Left renal cortex interstitium (tissue), 4 donors: ENCODE measurements at regions not wholly inside any gene's neighbourhood (a gene's known extent, or its start where the extent isn't known, plus 50 kb on each side); places are given as distances from the start of the nearest gene placed in this dataset.

ENCODE experiments used
- DNase-seq, 4 donors: peaks; one replicate each; pipeline ENCODE4 v3.0.0-alpha.2; 2013; ENCODE audit warnings: low read depth in 4 of 4, low spot score in 2 of 4, missing footprints in 1 of 4

DNA sequence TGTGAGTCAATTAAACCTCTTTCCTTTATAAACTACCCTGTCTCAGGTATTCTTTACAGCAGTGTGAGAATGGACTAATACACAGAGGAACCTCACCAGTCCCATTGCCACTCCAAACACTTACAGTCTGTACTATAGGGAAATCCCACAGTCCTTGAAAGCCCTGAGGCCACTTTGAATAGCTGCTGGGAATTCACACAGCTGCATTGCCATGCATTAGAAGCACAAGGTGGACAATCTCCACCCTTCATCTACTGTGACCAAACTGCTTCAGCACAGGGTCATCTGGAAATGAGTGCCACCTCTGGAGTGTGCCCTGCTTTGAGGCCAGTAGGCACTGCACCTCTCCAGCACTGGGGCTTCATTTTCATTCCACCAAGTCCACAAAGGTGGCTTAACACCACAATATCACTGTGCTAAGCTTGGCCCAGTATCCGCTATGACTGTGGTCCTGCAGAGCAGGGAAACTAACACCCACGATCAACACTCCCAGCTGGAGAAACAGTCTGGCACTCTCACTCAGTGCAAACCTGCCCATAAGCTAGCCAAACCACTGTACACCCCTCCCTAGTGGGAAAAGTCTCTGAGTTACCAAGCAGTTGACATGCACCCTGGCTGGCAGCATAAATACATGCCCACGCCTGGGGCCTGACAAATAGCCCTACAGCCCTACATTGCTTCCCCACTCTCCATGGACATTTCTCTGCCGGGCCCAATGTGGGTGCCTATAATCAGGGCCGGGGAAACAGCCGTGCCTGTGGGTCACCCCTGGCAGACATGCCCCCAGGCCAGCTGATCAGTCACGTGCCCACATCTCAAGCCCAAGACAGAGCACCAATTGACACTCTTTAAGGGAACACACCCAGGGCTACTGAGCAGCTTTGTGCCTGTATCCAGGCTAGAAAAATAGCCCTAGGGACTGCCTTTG is 294.3 kb upstream of the MGAT4C start:
- DNase-seq: no peak

DNA sequence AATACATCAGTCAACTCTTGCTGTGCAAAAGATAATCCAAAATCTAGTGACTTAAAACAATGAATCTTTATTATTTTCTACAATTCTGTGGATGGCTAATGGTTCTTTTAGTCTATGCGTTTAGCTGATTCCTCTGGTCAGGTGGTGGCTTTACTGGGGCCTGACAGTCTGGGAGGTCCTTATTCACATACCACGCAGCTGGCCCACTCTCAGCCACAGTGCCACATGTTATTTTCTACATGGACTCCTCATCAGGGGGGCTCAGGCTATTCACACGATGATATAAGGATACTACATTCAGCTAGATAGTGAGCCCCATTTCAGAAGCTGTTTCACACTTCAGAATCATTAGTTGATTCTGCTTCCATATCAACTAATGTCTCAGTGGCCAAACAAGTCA is 287.5 kb upstream of the MGAT4C start:
- DNase-seq: no peak

GRCh38 chr12:86530996-86531655 is 274.9 kb upstream of the MGAT4C start:
- no peak for DNase-seq

DNA sequence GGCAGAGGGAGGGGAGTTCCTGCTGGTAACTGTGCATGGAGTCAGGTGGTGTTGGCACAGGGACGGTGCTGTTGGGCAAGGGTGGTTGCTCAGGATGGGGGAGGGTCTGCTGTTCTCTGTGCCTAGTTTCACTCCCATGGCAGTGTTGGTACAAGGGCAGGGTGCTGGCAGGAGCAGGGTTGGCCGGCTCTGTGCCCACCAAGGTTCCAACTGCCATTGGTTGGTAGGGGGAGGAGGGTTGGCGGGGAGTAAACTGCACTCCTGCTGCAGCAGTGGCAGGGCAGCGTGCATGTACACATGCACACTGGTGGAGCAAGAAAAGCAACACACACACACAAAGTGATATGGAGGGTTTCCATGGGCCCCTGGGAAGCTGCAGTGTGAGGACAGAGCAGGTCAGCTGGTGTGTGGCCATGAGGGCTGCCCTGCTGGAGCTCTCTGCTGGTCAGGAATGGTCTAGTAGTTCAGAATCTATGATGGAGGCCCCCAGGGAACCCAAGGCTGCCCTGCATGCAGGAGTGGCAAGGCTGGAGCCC is 269.9 kb upstream of the MGAT4C start:
- no peak for DNase-seq

- no peak for DNase-seq
Observed at GRCh38 chr12:86523844-86524243, 267.7 kb upstream of the MGAT4C start.

- no peak for DNase-seq
Observed at GRCh38 chr12:86521870-86522269, 265.7 kb upstream of the MGAT4C start.

DNA sequence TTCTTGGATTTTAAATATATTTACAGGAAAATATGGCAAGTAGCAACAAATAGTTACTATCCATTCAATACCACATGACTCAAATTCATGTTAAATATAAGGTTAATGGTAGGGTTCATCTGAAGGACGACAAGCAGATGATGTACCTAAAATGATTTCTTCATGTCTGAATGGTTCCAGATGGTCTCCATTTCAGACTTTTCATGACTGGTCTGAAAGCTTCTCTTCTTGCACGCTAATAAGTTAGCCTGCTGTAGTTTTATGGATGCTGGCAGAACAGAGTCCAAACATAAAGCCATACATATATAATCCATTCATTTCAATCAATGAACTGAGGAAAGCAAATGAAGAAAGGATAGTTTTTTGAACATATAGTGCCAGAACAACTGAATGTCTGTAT is 257.0 kb upstream of the MGAT4C start:
- DNase-seq: no peak

DNA sequence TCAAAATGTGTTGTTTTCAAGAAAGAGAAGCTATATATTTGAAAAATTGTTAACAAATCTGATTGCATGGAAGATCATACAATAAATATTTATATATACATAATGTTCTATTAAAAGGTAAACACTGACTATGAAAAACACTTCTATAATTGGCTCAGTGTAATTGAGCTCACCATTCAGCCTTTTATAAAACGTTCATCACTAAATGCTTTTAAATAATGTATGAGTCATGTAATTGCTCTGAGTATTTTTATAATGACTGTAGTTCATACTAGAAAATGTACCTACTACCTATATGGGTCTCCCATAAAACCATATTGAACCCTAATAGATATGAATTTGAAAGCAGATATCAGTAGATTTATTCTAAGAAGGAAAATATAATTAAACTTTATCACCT is 240.4 kb upstream of the MGAT4C start:
- no peak for DNase-seq

- no peak for DNase-seq
Observed at GRCh38 chr12:86484473-86484872, 228.3 kb upstream of the MGAT4C start.

DNA sequence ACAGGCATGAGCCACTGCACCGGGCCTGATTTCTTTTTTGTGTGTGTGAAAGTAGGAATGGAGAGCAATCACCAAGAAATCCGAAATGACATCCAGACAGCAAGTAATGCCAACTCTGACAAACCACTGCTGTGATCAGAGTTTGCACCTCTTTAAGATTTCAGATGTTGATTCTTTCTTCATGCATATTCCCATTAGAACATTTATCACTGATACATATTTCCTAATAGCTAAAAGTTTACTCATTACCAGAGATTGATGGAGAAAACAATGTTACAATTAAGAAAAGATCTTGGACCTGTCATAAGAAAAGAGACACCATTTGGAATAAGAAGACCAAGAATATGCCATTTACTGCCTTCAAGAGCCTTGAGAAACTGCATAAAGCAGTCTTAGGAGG is 217.0 kb upstream of the MGAT4C start:
- DNase-seq: no peak

DNA sequence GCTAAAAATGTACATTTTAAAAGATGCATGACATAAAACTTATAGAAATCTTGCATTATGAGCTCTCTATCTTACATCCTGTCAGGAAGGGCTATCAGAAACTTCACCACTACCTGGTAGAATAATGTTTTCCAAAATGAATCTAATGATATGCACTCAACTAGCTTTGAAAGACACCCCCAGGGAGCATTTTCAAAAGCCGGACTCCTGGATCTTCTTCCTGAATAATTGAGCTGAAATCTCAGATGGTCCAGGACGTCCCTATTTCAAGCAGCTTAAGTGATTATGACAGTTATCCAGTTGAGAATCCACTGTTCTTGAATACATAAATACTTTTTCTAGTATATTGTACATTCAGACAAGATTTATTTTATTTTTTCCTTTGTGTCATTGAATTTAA is 200.6 kb upstream of the MGAT4C start:
- DNase-seq: no peak

- no peak for DNase-seq
Observed at GRCh38 chr12:86456241-86456640, 200.1 kb upstream of the MGAT4C start.

DNA sequence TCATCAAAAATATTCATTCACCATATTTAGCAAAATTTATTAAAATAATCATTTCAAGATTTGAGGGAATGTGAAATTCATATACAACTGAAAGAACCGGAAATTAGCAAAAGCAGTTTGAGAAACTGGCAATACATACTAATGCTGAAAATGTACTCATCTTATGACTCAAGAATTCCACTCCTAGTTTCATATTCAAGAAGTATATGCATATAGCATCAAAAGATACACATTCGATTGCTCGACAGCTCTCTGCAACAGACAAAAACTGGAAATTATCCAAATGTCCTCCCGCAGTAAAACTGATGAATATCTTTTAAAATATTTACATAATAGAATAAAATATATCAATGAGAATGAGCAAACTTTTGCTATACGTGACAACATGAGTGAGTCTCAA is 189.2 kb upstream of the MGAT4C start:
- no peak for DNase-seq

DNA sequence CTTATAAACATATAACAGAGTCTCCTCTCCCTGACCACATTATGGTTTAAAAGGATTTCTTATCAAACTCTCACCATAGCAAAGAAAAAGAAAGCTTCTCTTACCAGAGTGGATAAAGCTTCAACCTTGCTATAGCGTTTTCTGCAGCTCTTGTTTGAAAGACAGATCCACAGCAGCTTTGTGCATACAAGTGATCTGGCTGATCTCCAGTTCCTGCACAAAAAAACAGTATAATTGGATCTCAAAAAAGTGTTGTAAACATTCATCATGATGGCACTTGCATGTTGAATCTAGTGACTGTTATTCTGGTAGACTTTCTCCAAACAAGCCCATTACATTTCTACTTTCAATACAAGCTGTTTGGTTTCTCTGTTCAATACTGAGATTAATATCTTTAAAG is 178.9 kb upstream of the MGAT4C start:
- DNase-seq: no peak

- DNase-seq: no peak
Observed at GRCh38 chr12:86429824-86430223, 173.6 kb upstream of the MGAT4C start.

- DNase-seq: no peak
Observed at GRCh38 chr12:86421333-86421732, 165.1 kb upstream of the MGAT4C start.

DNA sequence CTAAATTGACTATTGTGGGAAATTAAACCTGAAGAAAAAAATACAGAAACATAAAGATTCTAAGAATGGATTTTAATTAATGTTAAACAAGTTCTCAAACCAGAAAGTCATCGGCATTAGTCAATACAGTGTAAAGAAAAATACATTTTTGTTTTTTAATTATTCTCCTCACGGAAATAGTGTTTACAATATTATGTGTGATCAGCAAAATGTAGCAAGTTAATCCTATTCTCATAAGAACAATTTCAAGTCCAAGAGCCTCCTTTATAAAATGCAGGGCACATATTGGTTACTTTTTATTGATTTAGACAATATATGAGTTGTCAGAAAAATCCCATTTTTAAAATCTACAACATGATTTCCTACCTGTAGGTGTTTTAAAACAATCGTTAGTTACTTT is 158.0 kb upstream of the MGAT4C start:
- DNase-seq: no peak

DNA sequence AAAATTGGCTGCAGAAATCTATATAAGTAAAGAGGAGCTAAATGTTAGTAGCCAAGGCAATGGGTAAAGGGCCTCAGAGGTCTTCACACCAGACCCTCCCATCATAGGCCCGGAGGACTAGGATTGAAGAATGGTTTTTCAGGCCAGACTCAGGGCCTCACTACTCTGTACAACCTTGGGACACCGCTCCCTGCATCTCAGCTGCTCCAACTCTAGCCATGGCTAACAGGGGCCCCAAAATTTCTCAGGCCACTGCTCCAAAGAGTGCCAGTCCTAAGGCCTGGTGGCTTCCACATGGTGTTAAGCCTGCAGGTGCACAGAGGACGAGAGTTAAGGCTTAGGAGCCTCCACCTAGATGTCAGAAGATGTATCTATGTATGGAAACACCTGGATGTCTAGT is 155.5 kb upstream of the MGAT4C start:
- DNase-seq: no peak

GRCh38 chr12:86407620-86408208 is 151.5 kb upstream of the MGAT4C start:
- DNase-seq: no peak

DNA sequence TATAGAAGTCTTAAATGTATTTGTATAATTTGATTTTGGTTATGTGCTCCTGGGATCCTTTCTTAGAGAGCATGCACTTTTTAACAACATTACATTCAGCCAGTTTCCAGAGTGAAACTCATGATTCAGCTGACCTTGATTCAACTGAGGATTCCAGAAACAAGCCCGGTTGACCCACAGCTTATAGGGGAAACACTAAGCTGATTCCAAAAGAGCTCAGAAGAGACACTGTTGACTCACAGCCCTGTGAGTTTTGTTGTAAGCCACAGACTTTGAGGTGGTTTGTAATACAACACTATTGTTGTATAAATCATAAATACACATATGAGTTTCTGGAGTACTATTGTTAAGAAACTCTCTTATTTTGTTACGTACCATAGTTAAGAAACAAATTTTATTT is 133.8 kb upstream of the MGAT4C start:
- no peak for DNase-seq

DNA sequence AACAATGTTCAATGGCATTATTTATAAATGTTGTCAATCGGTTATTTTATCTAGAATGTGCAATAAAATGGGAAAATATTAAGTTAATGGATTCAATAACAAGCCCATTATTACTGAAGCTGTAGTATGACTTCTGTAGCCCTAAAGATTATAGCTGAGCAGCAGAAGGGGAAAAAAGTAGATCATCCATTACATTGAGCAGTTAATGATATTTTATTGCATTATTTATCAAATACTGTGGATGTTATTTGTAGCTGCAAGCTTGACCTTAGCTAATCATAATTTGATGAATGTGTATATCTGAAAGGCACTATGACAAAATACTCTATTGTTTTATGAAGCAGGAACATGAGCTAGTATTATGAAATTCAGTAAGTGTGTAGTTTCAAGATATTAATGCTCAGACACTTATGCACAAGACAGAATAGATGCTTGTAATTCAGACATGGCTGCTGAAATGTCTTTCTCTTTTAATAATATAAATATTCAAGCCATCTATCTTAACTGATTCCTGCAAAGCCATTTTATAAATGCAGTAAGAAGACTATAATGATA is 131.5 kb upstream of the MGAT4C start:
- DNase-seq: no peak
